GM10248 (cell line): ENCODE measurements at regions not wholly inside any gene's neighbourhood (a gene's known extent, or its start where the extent isn't known, plus 50 kb on each side); places are given as distances from the start of the nearest gene placed in this dataset.

Source experiments
- CTCF ChIA-PET: fragments of 300-600 bp; sonication (Branson Sonifier 250); formaldehyde crosslinking; extraction: SDS; loops from one replicate; lab custom pipeline; 2021; ENCODE audit warnings: antibody characterized with exemption; lab: Yijun Ruan, JAX
- POLR2A ChIA-PET: fragments of 350-650 bp; sonication (Branson Sonifier 250); formaldehyde crosslinking; extraction: SDS; loops from one replicate; lab custom pipeline; 2020; ENCODE audit warnings: antibody characterized with exemption; lab: Yijun Ruan, JAX
- DNase-seq: peaks from one replicate; pipeline ENCODE4 v3.0.0; 2012; ENCODE audit errors: extremely low spot score
- TF ChIP-seq, protein P1 (sequence below): IDR thresholded peaks from 2 replicates; pipeline ENCODE4 v1.5.1; 2012; ENCODE audit warnings: mild to moderate bottlenecking, low read depth; ENCODE audit errors: extremely low read depth, missing control alignments, control extremely low read depth

GRCh38 chr16:51051671-51052070 is 99.4 kb downstream of the SALL1 start:
- CTCF ChIA-PET: no interaction called here
- POLR2A ChIA-PET: no interaction called here
- TF ChIP-seq, protein P1, sequence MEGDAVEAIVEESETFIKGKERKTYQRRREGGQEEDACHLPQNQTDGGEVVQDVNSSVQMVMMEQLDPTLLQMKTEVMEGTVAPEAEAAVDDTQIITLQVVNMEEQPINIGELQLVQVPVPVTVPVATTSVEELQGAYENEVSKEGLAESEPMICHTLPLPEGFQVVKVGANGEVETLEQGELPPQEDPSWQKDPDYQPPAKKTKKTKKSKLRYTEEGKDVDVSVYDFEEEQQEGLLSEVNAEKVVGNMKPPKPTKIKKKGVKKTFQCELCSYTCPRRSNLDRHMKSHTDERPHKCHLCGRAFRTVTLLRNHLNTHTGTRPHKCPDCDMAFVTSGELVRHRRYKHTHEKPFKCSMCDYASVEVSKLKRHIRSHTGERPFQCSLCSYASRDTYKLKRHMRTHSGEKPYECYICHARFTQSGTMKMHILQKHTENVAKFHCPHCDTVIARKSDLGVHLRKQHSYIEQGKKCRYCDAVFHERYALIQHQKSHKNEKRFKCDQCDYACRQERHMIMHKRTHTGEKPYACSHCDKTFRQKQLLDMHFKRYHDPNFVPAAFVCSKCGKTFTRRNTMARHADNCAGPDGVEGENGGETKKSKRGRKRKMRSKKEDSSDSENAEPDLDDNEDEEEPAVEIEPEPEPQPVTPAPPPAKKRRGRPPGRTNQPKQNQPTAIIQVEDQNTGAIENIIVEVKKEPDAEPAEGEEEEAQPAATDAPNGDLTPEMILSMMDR: no peak
- DNase-seq: no peak

DNA sequence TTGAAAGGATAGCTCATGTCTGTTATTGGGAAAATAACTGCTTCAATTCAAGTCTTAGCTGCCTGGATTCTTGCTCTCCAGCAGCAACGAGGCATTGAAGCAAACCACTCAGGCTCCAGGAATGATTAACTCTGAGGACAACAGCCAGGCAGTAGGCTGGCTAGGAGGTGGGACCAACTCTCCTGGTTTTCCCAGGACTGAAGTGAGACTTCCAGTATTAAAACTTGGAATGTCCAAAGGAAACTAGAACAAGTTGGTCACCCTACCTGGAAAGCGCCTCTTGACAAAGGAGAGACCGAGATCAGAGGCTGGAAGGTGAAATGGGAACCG is 100.7 kb downstream of the SALL1 start:
- TF ChIP-seq, protein P1: no peak
- DNase-seq: no peak
- POLR2A ChIA-PET: no interaction called here
- CTCF ChIA-PET: no interaction called here

GRCh38 chr16:51049678-51050376 is 101.2 kb downstream of the SALL1 start:
- TF ChIP-seq, protein P1: no peak
- ChIA-PET POLR2A (no interaction called here), CTCF (no interaction called here)
- DNase-seq: no peak

DNA sequence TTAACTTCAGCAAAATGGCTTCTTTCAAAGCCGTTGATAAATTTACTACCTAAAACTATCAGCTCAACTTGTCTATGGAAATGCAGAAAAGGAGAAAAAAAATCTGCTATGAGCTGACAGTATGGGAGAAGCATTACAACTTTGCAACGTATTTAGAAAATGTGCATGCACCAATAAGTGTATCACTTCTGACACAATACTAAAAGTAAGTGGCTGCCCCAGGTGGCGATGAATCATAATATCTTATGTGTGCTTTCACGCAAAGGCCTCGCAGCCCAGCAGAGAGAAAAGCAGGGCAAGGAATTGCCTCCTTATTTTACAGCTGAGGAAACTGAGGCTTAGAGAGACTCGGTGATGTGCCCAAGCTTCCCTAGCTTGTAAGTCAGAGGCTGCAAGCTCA is 101.8 kb downstream of the SALL1 start:
- ChIA-PET CTCF (no interaction called here), POLR2A (no interaction called here)
- TF ChIP-seq, protein P1: no peak
- DNase-seq: no peak

DNA sequence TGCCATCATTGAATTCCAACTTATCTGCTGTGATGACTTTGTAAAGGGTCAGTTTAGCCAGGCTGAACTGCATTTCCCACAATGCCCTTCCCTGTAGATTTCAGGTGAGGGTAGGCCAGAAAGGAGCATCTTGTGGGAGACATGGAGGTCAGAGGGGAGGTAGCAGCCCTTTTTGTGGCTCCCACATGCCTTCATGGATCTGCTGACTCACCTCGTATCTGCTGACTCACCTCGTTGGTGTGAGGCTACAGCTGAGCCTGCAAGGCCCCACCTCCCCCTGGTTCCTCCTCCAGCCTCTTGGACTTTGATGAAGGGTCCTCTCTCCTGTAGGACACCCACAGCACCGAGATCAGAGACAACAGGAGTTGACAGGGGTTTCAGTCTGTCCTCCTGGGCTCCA is 102.5 kb downstream of the SALL1 start:
- DNase-seq: no peak
- TF ChIP-seq, protein P1: no peak
- POLR2A ChIA-PET: no interaction called here
- CTCF ChIA-PET: no interaction called here

GRCh38 chr16:51045794-51046193 is 105.3 kb downstream of the SALL1 start:
- POLR2A ChIA-PET: no interaction called here
- CTCF ChIA-PET: no interaction called here
- TF ChIP-seq, protein P1: no peak
- DNase-seq: no peak
